ENCODE measurements at regions not wholly inside any gene's neighbourhood (a gene's known extent, or its start where the extent isn't known, plus 50 kb on each side); places are given as distances from the start of the nearest gene placed in this dataset.

DNA sequence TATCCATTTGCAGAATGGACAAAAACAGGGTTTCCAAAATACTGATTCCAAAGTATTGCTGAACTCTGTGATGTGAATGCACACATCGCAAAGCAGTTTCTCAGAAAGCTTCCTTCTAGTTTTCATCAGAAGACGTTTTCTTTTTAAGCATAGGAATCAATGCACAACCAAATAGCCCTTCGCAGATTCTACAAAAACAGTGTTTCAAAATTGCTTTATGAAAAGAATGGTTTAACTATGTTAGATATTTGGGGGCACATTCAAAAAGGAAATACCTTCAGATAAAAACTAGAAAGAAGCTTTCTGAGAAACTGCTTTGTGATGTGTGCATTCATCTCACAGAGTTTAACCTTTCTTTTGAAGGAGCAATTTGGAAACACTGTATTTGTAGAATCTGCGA, 569.7 kb downstream of the ALG10 start:
- Histone ChIP-seq H3K9ac (ENCODE audit: low read depth in 1 of 2, low read length in 2 of 2) (no peak overlapping the region), H3K27ac (ENCODE audit: low read depth in 1 of 2, low read length in 2 of 2) (no peak overlapping the region), H3K4me3 (ENCODE audit: low read depth in 1 of 3, low read length in 3 of 3) (no peak overlapping the region), H3K4me1 (ENCODE audit: control insufficient read depth in 4 of 4, insufficient read depth in 4 of 4, low read length in 3 of 4) (no peaks in the 10 kb centered on the region), H3K36me3 (ENCODE audit: control insufficient read depth in 4 of 4, insufficient read depth in 3 of 4, low read depth in 1 of 4, low read length in 3 of 4) (no peaks in the 10 kb centered on the region), H3K27me3 (ENCODE audit: control insufficient read depth in 4 of 4, insufficient read depth in 4 of 4, low read length in 3 of 4) (no peaks in the 10 kb centered on the region), H3K9me3 (ENCODE audit: control insufficient read depth in 4 of 4, low read length in 3 of 4) (peaks cover 14 to 81% (median 33%) of the 10 kb centered on the region in 4 donors)
- no peak for DNase-seq (ENCODE audit: low spot score)
- TF ChIP-seq GABPA (IDR thresholded peaks at IDR 0.05 in 1 of 2, conservative IDR thresholded peaks at IDR 0.05 in 1 of 2) = no peak
- no peak for TF ChIP-seq FOXA2 (IDR thresholded peaks at IDR 0.05)
- TF ChIP-seq RAD21 (IDR thresholded peaks at IDR 0.05) = no peak
- TF ChIP-seq, protein P1, sequence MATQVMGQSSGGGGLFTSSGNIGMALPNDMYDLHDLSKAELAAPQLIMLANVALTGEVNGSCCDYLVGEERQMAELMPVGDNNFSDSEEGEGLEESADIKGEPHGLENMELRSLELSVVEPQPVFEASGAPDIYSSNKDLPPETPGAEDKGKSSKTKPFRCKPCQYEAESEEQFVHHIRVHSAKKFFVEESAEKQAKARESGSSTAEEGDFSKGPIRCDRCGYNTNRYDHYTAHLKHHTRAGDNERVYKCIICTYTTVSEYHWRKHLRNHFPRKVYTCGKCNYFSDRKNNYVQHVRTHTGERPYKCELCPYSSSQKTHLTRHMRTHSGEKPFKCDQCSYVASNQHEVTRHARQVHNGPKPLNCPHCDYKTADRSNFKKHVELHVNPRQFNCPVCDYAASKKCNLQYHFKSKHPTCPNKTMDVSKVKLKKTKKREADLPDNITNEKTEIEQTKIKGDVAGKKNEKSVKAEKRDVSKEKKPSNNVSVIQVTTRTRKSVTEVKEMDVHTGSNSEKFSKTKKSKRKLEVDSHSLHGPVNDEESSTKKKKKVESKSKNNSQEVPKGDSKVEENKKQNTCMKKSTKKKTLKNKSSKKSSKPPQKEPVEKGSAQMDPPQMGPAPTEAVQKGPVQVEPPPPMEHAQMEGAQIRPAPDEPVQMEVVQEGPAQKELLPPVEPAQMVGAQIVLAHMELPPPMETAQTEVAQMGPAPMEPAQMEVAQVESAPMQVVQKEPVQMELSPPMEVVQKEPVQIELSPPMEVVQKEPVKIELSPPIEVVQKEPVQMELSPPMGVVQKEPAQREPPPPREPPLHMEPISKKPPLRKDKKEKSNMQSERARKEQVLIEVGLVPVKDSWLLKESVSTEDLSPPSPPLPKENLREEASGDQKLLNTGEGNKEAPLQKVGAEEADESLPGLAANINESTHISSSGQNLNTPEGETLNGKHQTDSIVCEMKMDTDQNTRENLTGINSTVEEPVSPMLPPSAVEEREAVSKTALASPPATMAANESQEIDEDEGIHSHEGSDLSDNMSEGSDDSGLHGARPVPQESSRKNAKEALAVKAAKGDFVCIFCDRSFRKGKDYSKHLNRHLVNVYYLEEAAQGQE (IDR thresholded peaks at IDR 0.05) = no peak
- no peak for TF ChIP-seq YY1 (IDR thresholded peaks at IDR 0.05)
- no peak for TF ChIP-seq FOXA1 (IDR thresholded peaks at IDR 0.05)
- no peak for TF ChIP-seq NR2F2 (IDR thresholded peaks at IDR 0.05)
- no peak for TF ChIP-seq SP1 (IDR thresholded peaks at IDR 0.05)
- no peak for TF ChIP-seq JUND (IDR thresholded peaks at IDR 0.05)
- no peak for TF ChIP-seq TAF1 (conservative IDR thresholded peaks at IDR 0.05)
- TF ChIP-seq RXRA (IDR thresholded peaks at IDR 0.05) = no peak
- no peak for TF ChIP-seq HNF4A (conservative IDR thresholded peaks at IDR 0.05)
- no peak for TF ChIP-seq EGR1 (IDR thresholded peaks at IDR 0.05; ENCODE audit: low read depth in 2 of 2)
- TF ChIP-seq, protein P2, sequence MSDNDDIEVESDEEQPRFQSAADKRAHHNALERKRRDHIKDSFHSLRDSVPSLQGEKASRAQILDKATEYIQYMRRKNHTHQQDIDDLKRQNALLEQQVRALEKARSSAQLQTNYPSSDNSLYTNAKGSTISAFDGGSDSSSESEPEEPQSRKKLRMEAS (IDR thresholded peaks at IDR 0.05) = no peak
- 65% methylated on average over 4 of the region's 4 CpGs for WGBS

DNA sequence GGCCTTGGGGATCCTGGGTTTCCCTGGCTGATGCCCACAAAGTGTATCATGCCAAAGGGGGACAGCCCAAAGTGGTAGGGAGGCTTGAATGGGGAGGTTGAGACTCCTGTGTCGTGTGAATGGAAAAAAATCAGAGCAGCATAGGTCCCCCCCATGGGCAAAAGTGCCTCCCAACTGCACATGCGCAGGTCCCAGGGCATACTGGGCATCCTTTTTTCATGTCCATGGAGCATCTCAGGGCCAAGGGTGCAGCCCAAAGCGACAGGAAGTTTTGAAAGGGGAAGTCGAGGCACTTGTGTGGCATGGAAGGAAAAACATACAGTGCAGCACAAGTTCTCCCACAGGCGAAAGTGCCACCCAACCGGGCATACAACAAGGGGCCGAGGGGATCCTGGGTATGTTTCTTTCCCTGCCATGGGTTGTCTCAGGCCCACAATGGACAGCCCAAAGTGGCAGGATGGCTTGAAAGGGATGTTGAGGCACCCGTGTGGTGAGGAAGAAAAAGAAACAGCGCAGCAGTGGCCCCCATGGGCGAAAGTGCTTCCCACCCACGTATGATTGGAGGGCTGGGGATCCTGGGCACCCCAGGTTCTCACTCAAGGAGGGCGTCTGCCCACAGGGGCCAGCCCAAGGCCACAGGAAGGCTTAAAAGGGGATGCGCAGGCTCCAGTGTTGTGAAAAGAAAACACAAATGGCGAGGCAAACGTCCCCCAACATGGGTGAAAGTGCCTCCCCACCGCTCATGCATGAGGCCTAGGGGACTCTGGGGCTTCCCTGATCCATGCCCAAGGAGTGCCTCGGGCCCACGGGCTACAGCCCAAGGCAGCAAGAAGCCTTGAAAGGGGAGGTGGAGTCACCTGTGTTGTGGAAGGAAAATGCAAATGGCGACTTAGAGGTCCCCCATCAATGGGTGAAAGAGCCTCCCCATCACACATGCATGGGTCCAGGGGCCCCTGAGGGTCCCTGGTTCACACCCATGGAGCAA, 573.7 kb downstream of the ALG10 start:
- Histone ChIP-seq H3K9me3 (ENCODE audit: control insufficient read depth in 4 of 4, low read length in 3 of 4) (peaks cover 16 to 74% (median 24%) of the 10 kb centered on the region in 4 donors), H3K9ac (ENCODE audit: low read depth in 1 of 2, low read length in 2 of 2) (no peak overlapping the region), H3K27me3 (ENCODE audit: control insufficient read depth in 4 of 4, insufficient read depth in 4 of 4, low read length in 3 of 4) (no peaks in the 10 kb centered on the region), H3K4me3 (ENCODE audit: low read depth in 1 of 3, low read length in 3 of 3) (peak overlapping the region in 2 of 3 donors; percentile 8 to 33), H3K4me1 (ENCODE audit: control insufficient read depth in 4 of 4, insufficient read depth in 4 of 4, low read length in 3 of 4) (no peaks in the 10 kb centered on the region), H3K27ac (ENCODE audit: low read depth in 1 of 2, low read length in 2 of 2) (no peak overlapping the region), H3K36me3 (ENCODE audit: control insufficient read depth in 4 of 4, insufficient read depth in 3 of 4, low read depth in 1 of 4, low read length in 3 of 4) (no peaks in the 10 kb centered on the region)
- WGBS = 64% methylated on average over 19 of the region's 19 CpGs
- TF ChIP-seq YY1 (IDR thresholded peaks at IDR 0.05) = no peak
- no peak for TF ChIP-seq RAD21 (IDR thresholded peaks at IDR 0.05)
- no peak for TF ChIP-seq GABPA (IDR thresholded peaks at IDR 0.05 in 1 of 2, conservative IDR thresholded peaks at IDR 0.05 in 1 of 2)
- TF ChIP-seq RXRA (IDR thresholded peaks at IDR 0.05) = no peak
- TF ChIP-seq HNF4G (IDR thresholded peaks at IDR 0.05) = no peak
- TF ChIP-seq NR2F2 (IDR thresholded peaks at IDR 0.05) = no peak
- TF ChIP-seq FOXA2 (IDR thresholded peaks at IDR 0.05) = no peak
- TF ChIP-seq, protein P1 (IDR thresholded peaks at IDR 0.05) = no peak
- no peak for DNase-seq (ENCODE audit: low spot score)

Data from liver (tissue), 7 donors.